Erythroblast (primary cell): ENCODE measurements at regions not wholly inside any gene's neighbourhood (a gene's known extent, or its start where the extent isn't known, plus 50 kb on each side); places are given as distances from the start of the nearest gene placed in this dataset.

Experiments used
- DNase-seq, 2 experiments: peaks; one replicate each; lab custom pipeline; 2025; lab: John Stamatoyannopoulos, UW
- GATA1 ChIP-seq: IDR thresholded peaks from 2 replicates; pipeline ENCODE4 v1.6.1; 2011; ENCODE audit warnings: low read depth, mild to moderate bottlenecking, control low read depth, low read length, moderate library complexity
- POLR2A ChIP-seq: IDR thresholded peaks from 2 replicates; pipeline ENCODE4 v1.6.1; 2011; ENCODE audit warnings: mild to moderate bottlenecking, low read length

GRCh38 chr16:86302421-86303109 lies 207.8 kb upstream of the FOXF1 start:
- DNase-seq = no peak
- no peak for TF ChIP-seq GATA1
- no peak for TF ChIP-seq POLR2A

- TF ChIP-seq GATA1 = no peak
- no peak for TF ChIP-seq POLR2A
- no peak for DNase-seq
Measured at GRCh38 chr16:86303787-86304678, 206.3 kb upstream of the FOXF1 start.

DNA sequence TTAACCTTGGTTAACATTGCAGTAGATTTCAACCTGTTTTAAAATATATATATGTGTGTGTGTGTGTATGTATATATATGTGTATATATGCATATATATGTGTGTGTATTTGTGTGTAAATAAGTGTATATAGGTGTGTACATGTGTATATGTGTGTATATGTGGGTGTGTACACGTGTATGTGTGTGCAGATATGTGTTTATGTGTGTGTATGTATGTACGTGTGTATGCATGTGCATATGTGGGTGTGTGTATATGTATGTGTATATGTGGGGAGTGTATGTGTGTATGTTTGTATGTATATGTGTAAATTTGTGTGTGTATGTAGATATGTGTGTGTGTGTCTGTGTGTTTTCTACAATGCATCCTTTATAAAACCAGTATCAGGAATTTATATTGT lies 205.5 kb upstream of the FOXF1 start:
- DNase-seq = no peak
- no peak for TF ChIP-seq GATA1
- TF ChIP-seq POLR2A = no peak

- TF ChIP-seq POLR2A (no peak), GATA1 (no peak)
- no peak for DNase-seq
Measured at GRCh38 chr16:86305440-86305839, 204.9 kb upstream of the FOXF1 start.

DNA sequence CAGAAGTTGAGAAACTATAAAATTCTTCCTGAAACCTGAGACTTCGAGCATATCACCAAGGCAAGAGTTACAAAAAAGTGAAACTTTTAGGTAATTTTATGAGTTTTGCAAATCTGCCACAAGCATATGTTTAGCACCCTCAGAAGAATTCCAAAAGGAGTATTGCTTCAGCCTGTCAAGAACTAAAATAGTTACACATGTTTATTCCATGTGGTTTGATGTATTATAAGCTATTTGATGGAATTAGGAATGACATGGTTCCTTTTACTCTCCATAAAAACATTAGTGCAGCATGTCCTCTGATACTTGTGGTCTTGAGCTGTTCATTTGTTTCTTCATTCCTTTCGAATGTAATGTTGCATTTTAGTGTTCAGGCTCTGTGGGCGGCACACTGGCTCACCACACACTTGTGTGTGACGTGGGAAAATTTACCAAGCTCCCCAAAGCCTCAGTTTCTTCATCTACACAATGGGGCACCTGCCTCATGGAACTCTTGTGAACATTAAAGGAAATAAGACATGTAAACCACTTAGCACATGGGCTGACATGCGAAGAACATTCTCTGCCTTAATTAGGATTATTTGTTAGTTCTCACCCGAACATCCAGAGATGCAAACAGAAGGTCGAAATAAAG lies 204.2 kb upstream of the FOXF1 start:
- no peak for DNase-seq
- no peak for TF ChIP-seq POLR2A
- no peak for TF ChIP-seq GATA1

DNA sequence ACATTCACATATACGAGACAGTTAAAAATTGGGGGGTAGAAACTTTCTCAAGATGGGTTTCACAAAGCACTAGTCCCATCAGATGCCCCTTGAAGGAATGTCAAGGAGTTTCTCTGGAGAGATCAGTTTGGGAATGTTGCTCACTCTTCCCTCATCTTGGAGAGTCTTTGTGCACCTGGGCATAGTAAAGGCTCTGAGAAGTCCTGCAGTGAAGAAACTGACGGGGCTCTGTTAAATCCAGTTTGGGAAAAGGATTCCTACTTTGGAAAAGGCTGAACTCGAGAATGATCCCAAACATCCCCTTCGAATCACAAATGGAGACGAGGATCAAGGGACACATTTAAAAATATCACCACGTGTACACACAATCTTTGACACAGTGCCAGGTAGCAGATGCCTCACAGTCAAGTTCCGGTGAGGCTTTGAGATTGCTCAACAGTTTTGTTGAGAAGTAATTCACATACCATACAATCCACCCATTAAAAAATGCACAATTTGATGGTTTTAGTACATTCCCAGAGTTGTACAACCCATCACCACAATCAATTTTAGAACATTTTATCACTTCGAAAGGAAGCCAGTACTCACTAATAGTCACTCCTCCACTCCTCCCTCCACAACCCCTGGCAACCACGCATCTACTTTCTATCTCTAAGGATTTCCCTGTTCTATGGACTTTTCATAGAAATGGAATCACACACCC lies 203.4 kb upstream of the FOXF1 start:
- DNase-seq = no peak
- TF ChIP-seq GATA1 = no peak
- TF ChIP-seq POLR2A = no peak

- TF ChIP-seq GATA1 (no peak), POLR2A (no peak)
- no peak for DNase-seq
Measured at GRCh38 chr16:86307514-86307903, 202.8 kb upstream of the FOXF1 start.

DNA sequence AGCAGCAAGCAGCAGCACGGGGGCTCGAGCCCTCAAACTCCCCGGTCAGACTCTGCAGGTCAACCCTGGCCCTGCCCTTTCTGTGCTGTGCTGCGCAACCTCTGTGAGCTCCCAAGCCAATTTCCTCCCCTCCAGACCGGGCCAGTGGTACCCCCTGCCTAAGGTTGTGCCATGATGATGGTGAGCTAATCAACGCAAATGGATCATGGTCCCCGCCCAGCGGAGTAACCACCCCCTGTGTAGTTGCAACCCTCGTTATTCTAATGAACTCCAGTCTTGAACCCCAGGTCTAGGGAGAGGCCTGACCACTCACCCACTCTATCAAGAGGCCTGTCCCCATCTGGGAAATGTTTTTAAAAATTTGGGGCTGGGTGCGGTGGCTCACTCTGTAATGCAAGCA lies 201.8 kb upstream of the FOXF1 start:
- no peak for TF ChIP-seq POLR2A
- no peak for TF ChIP-seq GATA1
- no peak for DNase-seq

DNA sequence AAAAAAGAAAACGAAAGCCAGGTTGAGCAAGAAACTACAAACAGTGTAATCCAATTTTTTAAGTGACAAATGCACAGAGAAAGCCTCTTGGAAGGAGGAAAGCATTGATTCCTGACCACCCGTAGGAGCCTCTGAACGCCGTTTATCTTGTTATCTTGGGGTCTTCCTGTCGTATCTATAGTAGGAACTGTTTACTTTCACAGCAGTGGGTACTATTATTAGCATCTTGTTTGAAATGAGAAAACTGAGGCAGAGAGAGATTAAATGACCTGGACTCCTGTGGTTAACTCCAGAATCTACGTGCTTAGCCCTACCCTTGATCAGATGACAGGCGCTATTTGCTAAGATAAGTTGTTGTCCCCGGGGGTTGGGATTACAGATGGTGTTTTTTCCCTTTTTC lies 196.7 kb upstream of the FOXF1 start:
- no peak for TF ChIP-seq POLR2A
- no peak for TF ChIP-seq GATA1
- DNase-seq = no peak

GRCh38 chr16:86314402-86315025 lies 195.8 kb upstream of the FOXF1 start:
- DNase-seq = no peak
- no peak for TF ChIP-seq POLR2A
- TF ChIP-seq GATA1 = no peak

GRCh38 chr16:86316967-86317812 lies 193.1 kb upstream of the FOXF1 start:
- TF ChIP-seq GATA1 = no peak
- TF ChIP-seq POLR2A = no peak
- no peak for DNase-seq
